Nephron progenitor cell (in vitro differentiated cells): ENCODE measurements at regions not wholly inside any gene's neighbourhood (a gene's known extent, or its start where the extent isn't known, plus 50 kb on each side); places are given as distances from the start of the nearest gene placed in this dataset.

Source experiments
- DNase-seq: peaks from one replicate; pipeline ENCODE4 v3.0.0; 2021
- H3K27ac Mint-ChIP-seq: 2 replicates; pipeline ENCODE4 v1.8.0; 2021; ENCODE audit warnings: mild to moderate bottlenecking, moderate library complexity, mixed read lengths
- H3K27me3 Mint-ChIP-seq: 2 replicates; pipeline ENCODE4 v1.8.0; 2021; ENCODE audit warnings: mild to moderate bottlenecking, low read depth, mixed read lengths; ENCODE audit not compliant: poor library complexity
- H3K36me3 Mint-ChIP-seq: 2 replicates; pipeline ENCODE4 v1.8.0; 2021; ENCODE audit warnings: low read depth, mixed read lengths
- H3K4me1 Mint-ChIP-seq: 2 replicates; pipeline ENCODE4 v1.8.0; 2021; ENCODE audit warnings: mixed read lengths
- H3K4me3 Mint-ChIP-seq: 2 replicates; pipeline ENCODE4 v1.8.0; 2021; ENCODE audit warnings: mild to moderate bottlenecking, moderate library complexity, mixed read lengths
- H3K9me3 Mint-ChIP-seq: 2 replicates; pipeline ENCODE4 v1.8.0; 2021; ENCODE audit warnings: mild to moderate bottlenecking, moderate library complexity, mixed read lengths
- CTCF ChIP-seq: fragments of 200-600 bp; sonication (generic); IDR thresholded peaks from 2 replicates; pipeline ENCODE4 v1.5.0; 2021; ENCODE audit warnings: antibody characterized with exemption

GRCh38 chr7:46247664-46248063, 326.6 kb upstream of the IGFBP3 start:
- Mint-ChIP-seq H3K4me1 (peaks cover 14% of the 10 kb centered on the region), H3K4me3 (no peak overlapping the region), H3K27me3 (peaks cover 7% of the 10 kb centered on the region), H3K36me3 (no peaks in the 10 kb centered on the region), H3K27ac (no peak overlapping the region), H3K9me3 (peaks cover 5% of the 10 kb centered on the region)
- TF ChIP-seq CTCF: no peak
- no peak for DNase-seq

GRCh38 chr7:46245586-46246111, 324.6 kb upstream of the IGFBP3 start:
- no peak for DNase-seq
- Mint-ChIP-seq H3K9me3 (peaks cover 4% of the 10 kb centered on the region), H3K4me1 (peaks cover 14% of the 10 kb centered on the region), H3K36me3 (no peaks in the 10 kb centered on the region), H3K27ac (no peak overlapping the region), H3K4me3 (no peak overlapping the region), H3K27me3 (peaks cover 7% of the 10 kb centered on the region)
- no peak for TF ChIP-seq CTCF

- no peak overlapping the region for H3K27ac Mint-ChIP-seq
- peaks cover 4% of the 10 kb centered on the region for H3K9me3 Mint-ChIP-seq
- no peak for TF ChIP-seq CTCF
- H3K4me1 Mint-ChIP-seq: peaks cover 14% of the 10 kb centered on the region
- peaks cover 4% of the 10 kb centered on the region for H3K27me3 Mint-ChIP-seq
- no peaks in the 10 kb centered on the region for H3K36me3 Mint-ChIP-seq
- H3K4me3 Mint-ChIP-seq: no peak overlapping the region
- no peak for DNase-seq
Observed at GRCh38 chr7:46244757-46245156, 323.7 kb upstream of the IGFBP3 start.

- TF ChIP-seq CTCF: no peak
- DNase-seq: no peak
- H3K4me1 Mint-ChIP-seq: peaks cover 14% of the 10 kb centered on the region
- H3K27me3 Mint-ChIP-seq: peaks cover under 1% of the 10 kb centered on the region
- H3K27ac Mint-ChIP-seq: no peak overlapping the region
- H3K4me3 Mint-ChIP-seq: no peak overlapping the region
- peaks cover 4% of the 10 kb centered on the region for H3K9me3 Mint-ChIP-seq
- no peaks in the 10 kb centered on the region for H3K36me3 Mint-ChIP-seq
Observed at GRCh38 chr7:46243406-46243805, 322.3 kb upstream of the IGFBP3 start.

- TF ChIP-seq CTCF: no peak
- Mint-ChIP-seq H3K4me3 (no peak overlapping the region), H3K4me1 (peaks cover 2% of the 10 kb centered on the region), H3K27ac (no peak overlapping the region), H3K36me3 (no peaks in the 10 kb centered on the region), H3K27me3 (peaks cover 5% of the 10 kb centered on the region), H3K9me3 (peaks cover 4% of the 10 kb centered on the region)
- no peak for DNase-seq
Observed at GRCh38 chr7:46239846-46240245, 318.8 kb upstream of the IGFBP3 start.

GRCh38 chr7:46237466-46237865, 316.4 kb upstream of the IGFBP3 start:
- peaks cover 1% of the 10 kb centered on the region for H3K9me3 Mint-ChIP-seq
- no peak overlapping the region for H3K27ac Mint-ChIP-seq
- no peaks in the 10 kb centered on the region for H3K36me3 Mint-ChIP-seq
- H3K4me3 Mint-ChIP-seq: no peak overlapping the region
- no peak for TF ChIP-seq CTCF
- H3K4me1 Mint-ChIP-seq: no peaks in the 10 kb centered on the region
- DNase-seq: no peak
- H3K27me3 Mint-ChIP-seq: peaks cover 5% of the 10 kb centered on the region
